ENCODE measurements at regions not wholly inside any gene's neighbourhood (a gene's known extent, or its start where the extent isn't known, plus 50 kb on each side); places are given as distances from the start of the nearest gene placed in this dataset.

DNA sequence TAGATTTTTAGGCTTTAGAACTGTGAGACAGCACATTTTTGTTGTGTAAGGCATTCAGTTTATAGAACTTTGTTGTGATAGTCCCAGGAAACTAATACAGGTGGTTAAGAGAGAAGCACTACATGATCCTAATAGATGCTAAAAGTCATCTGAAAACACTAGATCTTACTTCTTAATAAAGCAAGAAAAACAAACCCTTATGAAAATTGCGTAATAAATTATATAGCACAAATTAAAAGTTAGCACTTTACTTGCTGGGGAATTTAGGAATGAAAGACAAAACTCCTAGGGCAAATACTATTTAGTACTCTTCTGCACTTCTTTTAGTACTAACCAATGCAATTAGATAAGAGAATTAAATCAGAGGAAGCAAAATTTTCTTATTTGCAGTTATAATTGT, 163.3 kb upstream of the SHISA6 start:
- DNase-seq, result no peak

DNA sequence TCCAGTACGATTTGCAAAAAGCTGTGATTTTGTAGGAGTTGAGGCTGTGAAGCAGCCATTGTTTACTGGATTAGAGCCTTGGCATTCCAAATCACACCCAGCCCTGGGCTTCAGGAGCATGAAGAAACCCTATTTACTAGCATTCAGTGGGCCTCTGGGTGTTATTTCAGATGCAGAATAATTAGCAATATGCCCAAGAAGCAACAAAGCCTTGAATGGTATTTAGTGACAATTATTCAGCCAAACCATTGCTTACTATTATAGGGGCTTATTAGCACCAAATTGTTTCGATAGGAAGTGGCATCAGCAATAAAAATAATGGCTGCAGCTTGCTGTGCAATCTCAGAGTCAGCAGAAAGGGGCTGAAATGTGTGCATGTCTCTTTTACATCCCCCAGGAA, 166.6 kb upstream of the SHISA6 start:
- no peak for DNase-seq

DNA sequence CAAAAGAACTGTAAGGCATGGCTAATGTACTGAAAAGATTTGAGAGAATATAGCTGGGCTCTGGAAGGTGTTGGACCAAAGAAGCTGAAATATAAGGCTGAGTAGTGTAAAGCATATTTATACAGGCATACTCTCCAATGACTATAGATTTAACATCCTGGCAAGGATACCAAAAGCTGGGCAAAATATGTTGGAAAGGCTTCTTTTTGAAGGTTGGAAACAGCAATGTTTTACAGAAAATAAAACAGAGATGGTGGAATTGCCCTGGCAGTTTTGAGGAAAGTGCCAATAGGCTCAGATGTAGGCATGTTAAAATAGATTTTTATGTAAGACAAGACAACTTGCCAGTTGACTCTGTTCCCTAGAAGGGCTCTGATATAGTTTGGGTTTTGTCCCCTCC, 184.1 kb upstream of the SHISA6 start:
- DNase-seq, result no peak

DNA sequence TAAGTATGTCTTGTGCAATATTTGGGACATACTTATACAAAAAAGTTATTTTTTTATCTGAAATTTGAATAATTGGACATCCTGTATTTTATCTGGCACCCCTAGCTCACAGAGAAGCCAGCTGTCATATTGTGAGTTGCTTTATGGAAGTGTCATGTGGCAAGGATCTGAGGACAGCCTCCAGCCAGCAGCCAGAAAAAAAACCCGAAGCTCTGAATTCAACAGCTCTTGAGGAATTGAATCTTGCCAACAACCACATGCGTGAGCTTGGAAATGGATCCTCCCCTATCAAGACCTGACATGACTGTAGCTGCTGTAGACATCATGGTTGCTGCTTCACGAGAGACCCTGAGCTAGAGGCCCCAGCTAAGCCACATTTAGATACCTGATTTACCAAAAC, 187.2 kb upstream of the SHISA6 start:
- DNase-seq, result no peak

DNA sequence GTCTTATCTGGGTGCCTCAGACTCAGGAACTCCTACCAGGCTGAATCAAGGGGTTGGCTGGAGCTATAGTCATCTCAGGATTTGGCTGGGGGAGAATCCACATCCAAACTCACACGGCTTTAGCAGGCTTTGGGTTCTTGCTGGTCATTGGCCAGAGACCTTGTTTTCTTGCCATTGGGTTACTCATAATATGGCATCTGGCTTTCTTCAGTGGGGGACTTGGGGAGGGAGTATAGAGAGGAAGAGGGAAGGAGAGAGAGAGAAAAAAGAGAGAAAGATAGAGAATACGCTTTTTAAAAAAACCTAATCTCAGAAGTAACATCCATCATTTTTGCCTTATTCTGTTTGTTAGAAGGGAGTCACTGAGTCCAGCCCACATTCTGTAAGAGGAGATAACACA, 191.5 kb upstream of the SHISA6 start:
- no peak for DNase-seq

DNA sequence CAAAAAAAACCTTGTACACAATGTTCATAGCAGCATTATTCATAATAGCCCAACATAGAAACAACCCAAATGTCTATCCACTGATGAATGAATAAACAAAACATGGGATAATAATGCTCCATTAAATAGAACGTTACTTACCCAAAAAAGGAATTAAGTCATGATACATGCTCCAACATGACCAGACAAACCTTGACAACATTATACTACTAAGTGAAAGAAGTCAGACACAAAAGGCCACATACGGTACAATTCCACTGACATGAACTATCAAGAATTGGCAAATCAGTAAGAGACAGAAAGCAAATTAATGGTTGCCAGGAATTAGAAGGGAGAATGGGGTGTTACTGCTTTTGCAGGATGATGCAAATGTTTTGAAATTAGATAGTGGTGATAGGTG, 193.8 kb upstream of the SHISA6 start:
- DNase-seq, result no peak

DNA sequence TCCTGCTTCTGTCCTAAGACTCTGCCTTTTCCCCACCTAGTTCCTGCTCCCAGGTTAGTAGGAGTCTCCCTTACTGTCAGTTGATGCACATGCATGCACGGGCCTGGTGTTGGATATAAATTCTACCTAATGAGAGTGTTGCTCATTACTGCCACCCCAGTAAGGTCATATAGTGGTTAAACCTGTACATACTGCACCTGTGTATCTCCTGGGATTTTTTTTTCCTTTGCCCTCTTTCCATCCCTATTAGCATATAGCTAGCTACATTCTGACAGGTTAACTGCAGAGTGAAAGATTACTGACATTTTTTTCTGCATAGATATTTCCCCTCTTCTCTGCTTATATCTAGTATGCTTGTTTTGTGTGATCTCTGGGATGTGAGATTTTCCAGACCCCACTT, 201.5 kb upstream of the PIRT start:
- DNase-seq, result no peak

DNA sequence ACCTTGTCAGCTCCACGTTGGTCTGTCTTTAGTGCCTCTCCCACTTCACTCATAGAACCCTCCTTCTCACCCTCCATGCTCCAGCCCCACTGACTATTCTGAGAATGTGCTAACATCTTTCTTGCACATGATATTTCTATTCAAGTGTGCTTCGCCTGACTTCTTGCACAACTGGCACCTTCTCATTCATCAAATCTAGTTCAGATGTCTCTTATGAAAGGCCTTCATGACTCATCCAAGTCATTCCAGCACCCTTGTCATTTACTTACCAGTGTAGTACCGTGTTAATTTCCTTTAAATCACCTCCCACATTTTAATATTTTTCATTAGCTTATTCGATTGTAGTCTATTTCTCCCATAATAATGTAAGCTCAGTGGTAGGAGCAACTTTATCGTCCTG, 197.8 kb upstream of the PIRT start:
- DNase-seq, result no peak

DNA sequence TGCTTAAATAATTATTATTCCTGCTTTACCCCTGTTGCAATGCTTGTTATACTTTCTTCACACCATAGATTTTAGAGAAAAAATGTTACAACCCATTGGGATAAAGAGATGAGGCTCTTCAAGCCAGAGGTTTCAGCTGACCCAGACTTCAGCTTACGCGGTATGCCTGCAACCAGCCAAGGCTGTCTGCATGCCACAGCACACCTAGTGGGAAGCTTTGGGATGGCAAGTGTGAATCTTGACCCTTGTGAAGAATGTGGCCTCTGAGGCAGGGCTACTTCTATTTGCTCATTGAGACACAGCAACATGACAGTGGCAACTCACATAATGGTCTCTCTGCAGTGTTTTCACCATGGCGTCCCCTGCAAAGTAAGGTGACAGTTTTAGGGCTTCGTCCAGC, 193.9 kb upstream of the PIRT start:
- DNase-seq, result peak; percentile 0

DNA sequence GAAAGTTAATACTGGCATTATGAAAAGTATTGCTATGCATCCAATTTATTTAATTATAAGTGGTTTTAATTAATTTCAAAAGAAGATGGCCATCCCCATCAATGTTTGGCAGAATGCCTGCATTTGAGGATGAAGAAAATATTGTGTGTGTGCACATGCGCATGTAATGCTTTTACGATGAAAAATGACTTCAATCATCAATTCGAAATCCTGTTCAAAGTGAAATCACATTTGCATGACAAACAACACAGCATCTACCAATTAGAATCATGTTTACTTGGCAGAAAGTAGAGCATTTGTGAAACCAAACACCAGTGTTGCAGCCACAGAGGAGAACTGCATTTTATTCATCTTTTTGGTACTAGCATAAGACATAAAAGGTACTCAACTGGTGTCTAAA, 191.9 kb upstream of the PIRT start:
- no peak for DNase-seq

DNA sequence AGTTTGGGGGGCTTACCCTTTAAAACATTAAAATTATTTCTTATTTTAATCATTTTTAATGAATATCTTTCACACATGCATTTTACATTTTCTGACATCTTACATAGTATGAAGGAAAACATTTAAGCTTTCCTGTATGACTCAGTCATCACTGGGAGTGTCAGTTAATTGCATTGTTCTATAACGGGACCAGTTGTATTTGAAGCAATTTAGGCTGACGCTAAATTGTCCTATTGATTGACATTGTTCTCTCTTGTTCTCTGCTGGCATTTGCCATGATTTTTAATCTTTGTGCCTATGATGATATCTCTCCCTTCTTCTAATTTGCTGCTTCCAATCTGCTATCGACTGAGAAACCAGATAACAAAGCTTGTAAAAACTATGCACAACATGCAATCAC, 190.5 kb upstream of the PIRT start:
- no peak for DNase-seq

DNA sequence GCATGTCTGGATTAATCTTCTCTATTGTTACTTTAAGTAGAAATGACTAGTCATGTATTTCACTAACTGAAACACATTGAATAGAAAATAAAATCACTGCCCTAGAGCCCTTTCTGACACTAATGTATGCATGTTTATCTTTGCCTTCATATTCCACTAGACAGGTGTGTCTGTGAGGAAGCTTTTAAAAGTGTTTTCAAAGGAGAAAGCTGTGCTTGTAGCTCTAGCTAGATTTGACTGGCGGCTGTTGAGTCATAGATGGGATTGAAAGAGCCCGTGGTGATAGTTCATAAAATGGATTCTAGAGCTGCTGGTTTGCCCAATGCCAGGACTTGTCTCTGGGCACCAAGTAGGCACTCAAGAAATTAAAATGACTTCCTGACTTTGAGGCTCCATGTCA, 189.0 kb upstream of the PIRT start:
- DNase-seq, result no peak

DNA sequence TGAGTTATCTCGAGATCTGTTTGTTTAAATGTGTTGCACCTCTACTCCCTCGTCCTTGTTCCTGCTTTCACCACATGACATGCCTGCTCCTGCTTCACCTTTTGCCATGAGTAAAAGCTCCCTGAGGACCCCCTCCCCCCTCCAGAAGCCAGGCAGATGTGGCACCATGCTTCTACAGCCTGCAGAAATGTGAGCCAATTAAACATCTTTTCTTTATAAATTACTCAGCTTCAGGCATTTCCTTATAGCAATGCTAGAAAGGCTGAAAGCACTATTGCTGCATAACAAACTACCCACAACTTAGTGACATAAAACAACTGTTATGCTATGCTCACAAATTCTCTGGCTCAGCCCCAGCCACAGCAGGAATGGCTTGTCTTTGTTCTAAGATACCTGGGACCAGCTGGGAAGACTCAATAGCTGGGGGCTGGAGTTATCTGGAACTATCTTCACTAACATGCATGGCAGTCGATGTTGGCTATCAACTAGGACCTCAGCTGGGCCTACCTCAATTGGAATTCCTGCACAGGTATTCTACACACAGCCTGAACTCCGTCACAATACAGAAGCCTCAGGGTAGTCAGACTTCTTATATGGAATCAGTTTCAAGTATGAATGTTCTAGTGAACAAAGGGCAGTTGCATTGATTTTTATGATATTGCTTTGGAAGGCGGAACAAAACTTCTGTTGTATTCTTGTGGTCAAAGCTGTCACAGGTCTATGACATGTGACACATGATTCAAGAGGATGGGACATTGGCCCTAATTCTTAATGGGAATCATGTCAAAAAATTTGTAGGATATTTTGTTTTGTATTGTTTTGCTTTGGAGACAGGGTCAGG, 186.0 kb upstream of the PIRT start:
- DNase-seq, result no peak

DNA sequence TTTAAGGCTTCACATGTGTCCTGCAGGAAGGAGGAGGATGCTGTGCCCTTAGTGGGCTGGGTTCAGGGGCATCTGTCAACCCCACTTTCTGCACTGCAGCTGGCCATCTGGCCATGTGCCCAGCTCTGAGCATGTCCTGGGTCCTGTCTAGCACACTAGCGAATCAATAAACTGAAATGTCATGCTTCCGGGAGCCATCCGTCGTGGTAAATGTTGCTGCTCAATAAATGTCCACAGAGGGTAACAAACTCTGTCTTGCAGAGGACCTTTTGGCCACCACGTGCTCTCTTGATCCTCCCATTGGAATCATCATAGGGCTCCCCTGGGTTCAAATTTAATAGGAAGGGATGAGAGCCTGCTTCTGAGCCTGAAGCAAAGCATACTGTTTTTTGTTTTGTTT, 168.6 kb upstream of the PIRT start:
- DNase-seq, result no peak

DNA sequence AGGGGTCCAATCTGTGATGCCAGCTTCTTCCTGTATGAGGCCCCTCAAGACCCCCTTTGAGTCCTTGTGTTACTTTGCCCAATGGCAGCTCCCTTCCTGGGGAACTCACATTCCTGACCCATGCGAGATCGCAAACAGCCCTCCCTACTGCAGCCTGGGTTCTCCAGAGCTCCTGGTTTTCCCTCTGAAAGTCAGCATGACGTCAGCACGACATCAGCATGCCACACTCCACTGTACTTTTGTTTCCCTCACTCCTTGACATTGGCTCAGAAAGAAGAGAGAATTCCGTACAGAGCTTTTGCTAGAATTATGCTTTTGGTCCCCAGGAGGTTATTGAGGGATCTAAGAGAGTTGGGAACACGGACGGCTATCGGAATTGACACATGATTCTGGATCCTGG, 168.1 kb upstream of the PIRT start:
- no peak for DNase-seq

DNA sequence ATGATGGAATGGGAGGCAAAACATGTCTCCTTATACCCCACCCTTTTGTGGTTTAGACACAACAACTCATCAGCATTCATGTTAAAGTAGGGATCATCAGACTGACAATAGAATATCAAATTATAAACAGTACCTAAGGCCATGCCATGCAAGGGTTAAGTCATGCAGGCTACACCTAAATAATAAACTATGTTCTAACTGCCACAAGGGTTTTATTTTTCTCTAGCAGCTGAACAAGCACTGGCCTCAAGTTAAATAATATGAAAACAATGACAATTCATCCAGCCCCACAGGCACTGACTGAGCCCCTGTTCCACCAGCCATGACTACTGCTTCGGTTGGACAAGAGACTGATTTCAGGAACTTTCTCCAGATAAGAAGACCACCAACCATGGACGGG, 164.5 kb upstream of the PIRT start:
- DNase-seq, result no peak

DNA sequence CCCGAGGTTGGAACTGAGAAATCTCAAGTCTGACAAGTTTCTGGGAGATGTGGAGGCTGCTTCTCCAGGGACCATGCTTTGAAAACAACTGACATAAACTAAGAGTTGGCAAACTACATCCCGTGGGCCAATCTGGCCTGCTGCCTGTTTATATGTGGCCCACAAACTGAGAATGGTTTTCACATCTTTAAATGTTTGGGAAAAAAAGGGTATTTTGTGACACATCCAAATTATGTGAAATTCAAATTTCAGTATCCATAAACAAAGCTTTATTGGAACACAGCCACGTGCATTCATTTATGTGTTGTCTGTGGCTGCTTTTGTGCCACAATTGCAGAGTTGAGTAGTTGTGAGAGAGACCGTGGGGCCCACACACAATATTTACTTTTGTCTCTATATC, 163.8 kb upstream of the PIRT start:
- DNase-seq, result no peak

DNA sequence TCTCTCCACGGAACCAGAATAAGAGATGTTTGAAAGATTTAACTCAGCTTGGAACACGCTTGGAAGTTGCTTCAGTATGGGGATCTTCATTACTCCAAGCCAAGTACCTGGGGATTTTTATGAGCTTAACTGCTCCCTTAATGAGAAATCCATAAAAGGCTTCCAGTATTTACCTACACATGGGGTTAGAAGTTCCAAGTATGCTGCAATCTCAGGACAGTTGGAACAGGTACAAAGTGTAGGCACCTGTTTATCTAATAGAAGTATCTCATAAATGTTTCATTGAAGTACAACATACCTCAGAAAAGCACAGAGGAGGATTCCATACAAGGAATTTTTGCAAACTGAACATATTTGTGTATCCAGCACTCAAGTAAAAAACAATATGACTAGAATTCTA, 161.6 kb upstream of the PIRT start:
- no peak for DNase-seq

DNA sequence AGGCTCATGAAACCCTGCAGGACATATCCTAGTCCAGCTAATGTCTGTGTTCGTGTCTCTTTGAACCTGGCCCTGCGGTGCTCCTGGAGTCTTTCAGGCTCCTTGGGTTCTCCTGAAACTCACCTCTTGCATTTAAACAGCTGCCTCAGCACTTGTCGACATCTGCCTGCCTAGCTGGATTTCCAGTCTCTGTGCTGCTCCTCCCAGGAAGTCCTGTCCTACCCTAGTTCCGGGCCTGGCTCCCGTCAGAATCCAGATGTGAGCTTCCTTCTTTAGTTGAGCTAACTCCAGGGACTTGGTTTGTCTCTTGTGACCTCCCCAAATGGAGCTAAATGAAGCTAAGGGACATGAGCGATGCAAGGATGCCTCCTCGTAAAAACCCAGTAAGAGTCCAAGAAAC, 155.2 kb upstream of the PIRT start:
- no peak for DNase-seq

DNA sequence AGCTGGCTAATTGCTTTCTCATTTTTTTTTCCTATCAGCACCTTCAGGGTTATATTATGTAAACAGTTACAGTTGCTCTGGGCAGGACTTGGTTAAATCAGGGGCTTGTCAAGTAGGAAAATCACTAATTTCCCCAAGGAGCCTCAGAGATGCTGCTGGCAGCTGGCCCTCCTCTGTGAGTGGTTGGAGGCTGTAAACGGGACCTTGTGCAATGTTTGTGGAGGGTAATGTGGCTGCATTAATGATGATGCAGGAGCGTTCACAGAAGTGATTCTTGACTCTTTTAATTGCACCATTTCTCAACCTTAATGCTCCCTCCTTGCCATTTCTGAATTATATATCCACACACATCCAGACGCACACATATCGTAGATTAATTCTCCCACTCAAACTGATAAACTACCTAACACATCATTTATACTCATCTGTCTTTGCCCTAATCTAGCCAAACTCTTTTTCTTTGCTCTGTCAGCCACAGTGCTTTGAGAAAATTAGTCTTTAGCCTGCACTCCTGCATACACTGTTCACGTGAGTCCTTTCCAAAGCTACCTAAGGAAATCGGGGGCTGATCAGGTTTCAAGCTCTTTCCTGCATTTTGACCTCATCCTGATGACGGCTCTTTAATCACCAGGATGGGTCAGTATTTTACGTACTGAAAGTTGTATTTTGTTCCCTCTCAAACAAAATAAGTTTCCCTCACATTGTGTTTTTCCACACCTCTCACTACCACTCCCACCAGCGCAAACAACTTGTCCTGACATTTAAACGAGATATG, 154.4 kb upstream of the PIRT start:
- DNase-seq, result no peak

DNA sequence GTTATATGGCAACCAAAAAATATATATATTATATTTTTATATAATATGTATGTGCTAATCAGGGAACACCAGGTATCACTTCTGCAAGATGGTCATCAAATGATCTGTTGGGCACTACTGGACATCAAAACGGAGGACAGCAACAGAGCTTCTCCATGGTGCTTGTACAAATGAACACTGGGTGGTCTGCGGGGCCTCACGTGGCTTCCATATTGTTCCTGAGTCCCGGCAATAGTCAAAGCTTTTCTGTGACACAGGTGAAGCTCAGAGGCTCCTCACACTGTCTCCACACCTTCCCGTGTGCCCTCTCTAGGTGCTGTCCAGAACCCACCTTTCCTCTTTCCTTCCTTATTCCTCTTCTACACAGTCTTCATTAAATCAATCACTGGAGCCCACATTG, 149.9 kb upstream of the PIRT start:
- no peak for DNase-seq

DNA sequence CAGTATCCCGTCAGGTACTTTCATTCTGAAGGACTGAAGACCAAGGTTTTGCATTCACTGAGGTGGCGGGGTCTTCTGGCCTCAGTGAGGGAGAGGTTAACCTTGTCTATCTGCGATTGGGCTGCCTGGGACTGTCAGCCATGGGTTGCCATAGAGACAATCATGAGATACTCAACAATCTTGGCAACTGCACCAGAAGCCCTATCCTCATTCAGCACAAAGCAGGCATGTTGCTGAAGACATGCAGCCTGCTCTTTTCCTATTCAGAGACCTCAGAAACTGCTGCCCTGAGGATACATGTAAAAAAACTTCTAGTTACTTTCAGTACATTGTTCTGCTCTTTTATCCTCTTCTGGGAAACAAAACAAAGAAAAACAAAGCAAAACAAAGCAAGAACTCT, 146.3 kb upstream of the PIRT start:
- no peak for DNase-seq

DNA sequence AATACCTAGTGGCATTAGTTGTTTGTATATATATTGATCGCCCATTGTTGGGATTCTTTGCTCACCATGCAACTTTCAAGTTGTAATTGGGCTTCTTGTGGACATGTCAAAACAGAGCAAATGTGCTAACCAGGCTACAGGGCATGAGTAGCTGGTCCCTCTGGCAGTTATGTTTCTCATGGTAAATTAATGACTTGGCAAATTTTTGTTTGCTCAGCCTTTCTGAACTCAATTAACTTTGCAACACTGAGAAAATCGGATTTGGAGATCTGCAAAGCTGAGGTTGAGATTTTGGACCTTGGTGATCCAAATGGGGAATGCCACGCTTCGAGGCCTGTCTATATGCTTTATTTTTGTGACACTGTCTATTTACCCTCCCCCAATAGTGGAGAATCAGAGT, 138.5 kb upstream of the PIRT start:
- DNase-seq, result no peak

DNA sequence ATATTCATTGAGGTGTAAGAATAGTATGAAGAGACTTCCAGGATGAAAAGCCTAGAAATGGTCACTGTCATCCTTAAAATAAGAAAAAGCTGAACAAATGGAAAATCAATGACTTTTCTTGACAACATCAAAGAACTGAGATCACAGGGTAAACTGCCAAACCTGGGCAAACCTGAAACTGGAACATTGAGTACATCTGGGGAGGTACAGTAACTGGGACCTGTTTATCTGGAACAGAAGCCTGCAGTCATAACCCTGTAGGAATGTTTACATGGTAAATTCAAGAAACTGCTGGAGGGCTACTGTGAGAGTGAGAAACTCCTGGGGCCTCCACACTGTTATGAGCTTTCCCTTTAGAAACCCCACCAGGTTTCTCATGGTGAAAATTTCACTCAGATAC, 130.1 kb upstream of the PIRT start:
- DNase-seq, result no peak

DNA sequence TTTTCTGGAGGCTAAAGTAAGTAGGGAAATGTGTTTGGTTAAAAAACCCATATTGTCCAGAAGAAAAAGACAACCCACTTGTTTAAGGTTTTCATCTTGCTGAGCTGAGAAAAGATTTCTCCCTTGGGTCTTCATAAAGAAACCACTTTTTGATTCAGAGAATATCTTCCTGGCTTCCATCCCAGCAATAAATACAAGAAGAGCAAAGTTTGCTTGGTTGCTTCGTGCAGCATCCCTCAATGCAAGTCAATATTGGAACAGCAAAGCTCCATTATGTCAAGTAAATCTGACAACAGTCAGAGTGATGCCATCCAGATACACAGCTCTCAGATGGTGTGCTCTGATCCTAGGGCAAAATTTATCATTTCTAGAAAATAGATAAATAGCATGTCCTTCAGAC, 118.9 kb upstream of the PIRT start:
- no peak for DNase-seq

Measured in OCI-M1 (cell line).